SKM-1 (cell line): ENCODE measurements at regions not wholly inside any gene's neighbourhood (a gene's known extent, or its start where the extent isn't known, plus 50 kb on each side); places are given as distances from the start of the nearest gene placed in this dataset.

Experiments used
- DNase-seq: peaks from one replicate; lab custom pipeline; 2025; ENCODE audit not compliant: unreplicated experiment; lab: John Stamatoyannopoulos, UW

DNA sequence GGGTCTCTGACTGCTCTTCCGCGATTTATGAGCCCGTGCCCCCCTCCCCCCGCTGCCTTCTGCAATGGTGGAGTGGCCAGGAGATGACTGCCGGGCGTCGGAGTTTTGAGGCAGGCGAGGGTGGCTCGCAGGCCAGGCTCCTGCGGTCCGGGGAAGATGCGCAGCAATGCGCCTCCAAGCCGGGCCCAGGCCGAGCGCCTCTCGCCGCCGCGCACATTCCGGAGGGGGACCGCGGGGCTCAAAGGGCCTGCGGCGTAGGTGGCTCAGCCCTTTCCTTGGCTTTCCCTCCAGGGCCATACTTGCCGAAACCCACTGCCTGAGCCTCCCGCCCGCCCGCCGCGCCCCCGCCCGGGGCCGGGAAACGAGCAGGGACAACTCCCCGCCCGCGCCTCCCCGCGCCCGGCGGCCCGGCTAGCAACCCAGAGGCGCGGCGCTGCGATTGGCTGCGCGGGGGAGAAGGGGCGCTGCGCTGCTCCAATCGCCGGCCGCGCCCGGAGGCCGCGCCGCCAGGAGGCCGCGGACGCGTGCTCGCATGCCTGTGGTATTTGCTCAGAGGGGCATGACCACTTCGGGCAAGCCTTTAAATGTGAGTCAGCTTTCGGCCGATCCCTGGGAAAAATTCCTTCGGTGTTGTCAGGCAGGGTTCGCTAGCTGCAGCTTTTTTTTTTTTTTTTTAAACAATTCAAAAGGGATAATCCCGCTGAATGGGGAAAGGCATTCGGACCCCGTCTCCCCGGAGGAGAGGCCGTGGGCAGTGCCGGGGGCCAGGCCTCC lies 157.9 kb upstream of the PARP11 start:
- DNase-seq = no peak

DNA sequence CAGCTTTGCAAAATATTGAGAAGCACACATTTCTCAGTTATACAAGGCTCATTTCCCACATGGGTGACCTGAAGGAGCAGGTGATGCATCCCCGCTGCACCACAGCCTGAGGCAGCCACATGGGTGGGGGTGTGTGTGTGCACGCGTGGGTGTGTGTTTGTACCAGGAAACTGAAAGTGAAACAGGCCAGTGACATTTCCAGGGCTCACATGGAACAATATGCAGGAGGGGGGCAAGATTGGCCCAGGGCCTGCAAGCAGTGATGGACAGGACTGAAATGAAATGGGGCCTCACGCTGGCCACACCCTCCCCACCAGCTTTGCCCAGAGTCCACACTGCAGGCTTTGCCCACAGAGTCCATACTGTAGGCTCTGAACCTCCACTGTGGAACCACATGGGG lies 154.2 kb upstream of the PARP11 start:
- no peak for DNase-seq

DNA sequence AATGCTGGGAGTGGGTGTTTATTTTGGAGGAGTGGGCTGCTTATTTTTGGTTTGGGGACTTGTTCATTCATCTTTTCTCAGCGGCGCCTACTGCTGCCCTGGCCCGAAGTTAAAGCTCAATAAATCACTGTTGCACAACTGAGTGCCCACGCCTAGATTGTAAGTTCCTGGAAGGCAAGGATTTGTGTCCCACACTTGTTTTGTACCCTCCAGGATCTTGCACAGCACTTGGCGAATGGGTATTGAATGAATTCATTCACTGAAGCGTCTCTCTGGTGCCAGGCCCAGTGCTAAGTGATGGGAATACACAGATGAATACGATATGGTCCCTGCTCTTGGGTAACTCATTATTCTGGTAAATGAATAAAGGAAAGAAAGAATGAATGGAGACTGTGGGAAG lies 153.3 kb upstream of the PARP11 start:
- DNase-seq = no peak

DNA sequence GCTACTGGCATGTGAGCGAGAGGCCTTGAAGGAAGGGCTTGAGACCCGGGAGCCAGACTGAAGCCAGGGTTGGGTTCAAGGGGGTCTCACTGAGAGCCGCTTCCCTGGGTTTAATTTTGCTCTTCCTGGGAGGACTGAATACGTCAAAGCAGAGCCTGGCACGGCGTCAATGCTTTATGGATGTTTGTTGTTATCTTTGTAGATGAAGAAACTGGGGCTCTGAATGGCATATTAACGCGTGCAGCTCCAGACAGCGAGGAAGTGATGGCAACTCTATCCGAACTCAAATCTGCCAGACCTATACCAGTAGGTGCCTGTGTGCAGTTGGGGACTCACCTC lies 152.8 kb upstream of the PARP11 start:
- no peak for DNase-seq

DNA sequence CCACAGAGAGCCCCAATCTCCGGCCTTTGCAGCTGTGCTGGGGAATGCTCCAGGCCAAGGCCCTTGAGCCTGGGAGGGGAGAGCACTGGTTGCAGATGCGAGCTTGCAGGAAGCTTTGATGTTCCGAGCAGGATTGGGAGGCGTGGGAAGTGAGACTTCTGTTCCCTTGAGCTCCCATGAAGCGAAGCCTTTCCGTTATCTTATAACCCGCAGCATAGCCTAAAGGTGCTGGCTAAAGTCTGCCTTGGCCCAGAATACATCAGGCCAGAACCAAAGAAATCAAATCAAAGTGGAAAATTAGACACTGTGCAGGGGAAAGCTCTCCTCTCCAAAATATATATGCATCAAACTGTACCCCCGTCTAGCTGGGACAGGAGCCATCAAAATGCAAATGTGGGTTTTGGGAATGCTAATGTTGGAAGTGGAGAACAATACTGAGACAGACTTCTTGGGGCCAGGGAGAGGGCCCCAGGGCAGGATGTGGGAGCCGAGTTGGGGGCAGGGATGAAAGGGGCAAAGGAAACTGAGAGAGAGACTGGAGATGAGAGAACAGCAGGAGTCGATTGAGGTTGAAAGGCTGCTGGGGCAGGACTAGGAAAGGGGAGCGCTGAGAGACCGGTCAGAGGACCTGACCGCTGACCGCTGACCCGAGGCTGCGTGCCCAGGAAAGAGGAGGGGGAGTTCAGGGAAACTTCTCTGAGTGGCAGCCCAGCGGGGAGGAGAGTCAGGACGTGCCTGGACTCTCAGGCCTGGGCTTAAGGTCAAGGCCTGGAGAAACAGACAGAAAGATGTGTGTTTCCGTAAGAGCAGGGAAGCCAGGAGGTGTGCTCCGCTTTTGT lies 152.2 kb upstream of the PARP11 start:
- no peak for DNase-seq

DNA sequence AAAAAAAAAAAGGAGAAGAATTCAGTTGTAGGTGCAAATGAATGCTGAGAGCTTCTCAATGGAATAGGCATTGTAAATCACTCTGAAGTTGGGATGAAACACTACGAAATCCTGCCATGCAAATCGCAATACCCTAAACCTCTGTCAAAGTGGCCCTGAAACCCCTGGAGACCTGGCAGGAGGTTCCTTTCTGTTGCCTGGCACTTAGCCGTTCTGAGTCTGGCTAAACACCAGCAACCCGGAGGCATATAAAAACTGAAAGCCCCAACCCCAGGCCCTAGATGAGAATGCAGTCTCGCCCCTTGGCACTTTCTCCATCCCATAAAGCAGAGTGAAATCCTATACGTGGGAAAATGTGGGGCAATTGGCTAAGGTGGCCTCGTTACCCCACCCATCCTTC lies 151.5 kb upstream of the PARP11 start:
- DNase-seq = no peak

DNA sequence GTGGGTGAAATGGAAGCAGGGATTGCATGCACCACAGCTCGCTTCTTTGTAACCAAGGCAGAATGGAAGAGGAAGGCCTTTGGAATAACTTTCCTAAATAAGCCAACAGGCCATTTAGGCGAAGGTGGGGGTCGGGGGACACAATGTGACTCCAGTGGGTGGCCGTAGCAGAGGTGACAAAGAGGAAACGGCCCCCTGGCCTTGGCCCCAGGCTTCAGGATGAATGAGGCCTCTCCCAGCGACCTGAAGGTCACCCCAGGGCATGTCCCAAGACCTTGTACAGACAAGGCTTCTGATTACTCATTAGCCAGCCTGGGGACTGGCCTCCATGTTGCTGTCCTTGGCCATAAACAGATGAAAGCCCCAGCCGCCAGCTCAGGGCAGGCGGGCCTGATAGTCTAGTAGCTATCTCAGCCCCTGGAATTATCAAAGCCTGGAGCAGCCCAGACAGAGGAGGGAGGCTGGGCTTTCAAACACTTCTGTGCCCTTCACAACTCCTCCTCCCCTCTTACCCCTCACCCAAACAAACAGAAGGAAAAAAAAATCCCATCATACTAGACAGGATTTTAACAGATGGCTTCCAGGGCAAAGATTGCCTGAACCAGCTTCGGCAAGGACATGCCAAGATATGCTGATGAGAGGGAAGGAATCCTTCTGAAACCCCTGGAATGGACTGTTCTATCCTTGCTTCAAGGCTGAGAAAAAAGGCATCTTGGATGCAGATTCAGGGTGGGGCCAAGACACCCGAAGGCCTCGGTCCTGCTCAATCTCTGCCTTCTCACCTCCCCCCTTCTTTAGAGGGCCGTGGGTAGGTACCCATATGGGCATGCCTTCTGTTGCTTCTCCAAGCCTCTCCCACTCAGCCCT lies 142.3 kb upstream of the PARP11 start:
- no peak for DNase-seq

DNA sequence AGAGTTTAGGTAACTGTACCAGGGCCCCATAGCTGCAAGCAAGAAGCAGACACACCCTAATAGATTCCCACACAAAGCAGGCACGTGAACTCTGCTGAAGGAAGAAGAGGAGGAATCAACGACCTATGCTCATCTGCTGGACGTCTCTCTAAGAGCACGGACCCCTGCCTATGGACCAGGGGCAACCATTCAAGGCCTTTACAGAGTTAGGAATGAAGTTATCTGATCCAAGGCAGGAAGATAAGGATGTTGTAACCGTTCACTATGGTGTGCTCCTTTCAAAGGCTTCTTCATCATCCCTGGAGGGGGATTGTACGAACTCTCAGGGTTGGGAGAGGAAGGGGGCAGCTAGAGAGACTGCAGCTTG lies 141.6 kb upstream of the PARP11 start:
- no peak for DNase-seq

DNA sequence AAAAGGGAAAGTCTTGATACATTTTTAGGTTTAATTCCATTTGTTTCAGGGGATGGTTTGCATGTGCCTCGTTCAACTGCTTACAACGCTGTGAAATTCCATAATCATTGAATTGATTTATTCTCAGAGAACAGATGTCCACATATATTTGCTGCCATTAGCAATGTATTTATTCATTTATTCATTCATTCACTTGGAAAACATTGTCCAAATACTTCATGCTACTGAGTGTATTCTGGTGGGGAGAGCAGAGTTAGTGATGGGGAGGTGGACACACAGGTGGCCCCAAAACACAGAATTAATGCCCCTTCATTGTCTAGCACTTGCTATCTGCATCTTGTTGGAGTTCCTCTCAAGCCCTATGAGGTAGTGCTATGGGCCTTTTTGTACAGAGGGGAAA lies 141.2 kb upstream of the PARP11 start:
- no peak for DNase-seq

DNA sequence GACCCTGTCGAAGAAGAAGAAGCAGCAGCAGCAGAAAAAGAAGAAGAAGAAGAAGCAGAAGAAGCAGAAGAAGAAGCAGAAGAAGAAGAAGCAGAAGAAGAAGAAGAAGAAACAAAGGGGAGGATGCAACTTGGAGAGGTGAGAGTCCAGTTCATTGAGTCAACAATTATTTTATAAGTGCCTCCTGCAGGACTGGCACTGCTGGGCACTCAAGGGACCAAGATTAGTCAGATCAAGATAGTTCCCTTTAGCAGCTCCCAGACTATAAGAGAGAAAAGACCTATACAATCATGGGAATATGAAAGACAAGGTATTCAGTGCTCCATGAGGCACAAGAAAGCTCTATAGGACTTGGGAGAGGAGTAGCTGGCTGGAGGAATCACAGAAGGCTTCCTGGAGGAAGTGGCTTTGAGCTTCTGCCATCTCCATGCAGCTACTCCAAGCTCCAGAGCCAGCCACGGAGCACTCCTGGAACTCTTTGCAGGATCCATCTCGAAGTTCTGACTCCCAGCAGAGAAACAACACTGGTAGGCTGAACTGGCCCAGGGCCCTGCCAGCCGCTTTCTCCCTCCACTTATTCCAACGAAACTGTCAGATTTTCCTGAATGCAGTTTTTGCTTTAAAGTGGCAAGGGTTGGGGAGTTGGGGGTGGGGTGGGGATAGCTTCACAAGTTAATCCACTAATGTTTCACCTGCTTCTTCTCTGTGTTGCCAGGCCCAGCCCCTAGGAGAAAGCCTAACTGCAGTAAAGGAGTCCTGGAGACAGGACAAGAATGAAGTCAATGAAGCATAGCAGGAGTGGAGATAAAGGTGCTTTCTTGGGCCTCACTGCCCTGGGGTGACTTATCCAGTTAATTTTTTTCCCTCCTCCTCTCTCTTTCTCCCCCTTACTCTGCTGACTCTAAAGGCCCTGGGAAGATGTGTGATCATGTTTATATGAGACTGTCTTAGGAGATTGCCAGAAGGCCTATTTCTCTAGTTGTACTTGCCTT lies 140.1 kb upstream of the PARP11 start:
- no peak for DNase-seq

DNA sequence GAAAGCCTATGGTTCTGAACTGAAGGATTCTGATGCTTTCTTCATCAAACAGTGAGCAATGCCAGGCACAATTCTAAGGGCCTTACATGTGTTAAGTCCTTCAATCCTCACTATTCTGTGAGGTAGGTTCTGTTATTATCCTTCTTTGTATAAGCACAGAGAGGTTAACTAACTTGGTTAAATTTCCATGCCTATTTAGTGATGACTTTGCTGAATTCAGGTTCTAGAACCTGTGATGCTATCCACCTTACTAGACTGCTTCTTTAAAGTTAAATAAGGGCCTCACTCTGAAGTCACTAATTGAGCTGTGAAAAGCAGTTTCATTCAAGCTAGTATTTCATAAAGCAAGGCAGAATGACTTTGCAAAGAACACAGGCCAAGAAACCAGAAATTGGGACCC lies 138.9 kb upstream of the PARP11 start:
- no peak for DNase-seq

DNA sequence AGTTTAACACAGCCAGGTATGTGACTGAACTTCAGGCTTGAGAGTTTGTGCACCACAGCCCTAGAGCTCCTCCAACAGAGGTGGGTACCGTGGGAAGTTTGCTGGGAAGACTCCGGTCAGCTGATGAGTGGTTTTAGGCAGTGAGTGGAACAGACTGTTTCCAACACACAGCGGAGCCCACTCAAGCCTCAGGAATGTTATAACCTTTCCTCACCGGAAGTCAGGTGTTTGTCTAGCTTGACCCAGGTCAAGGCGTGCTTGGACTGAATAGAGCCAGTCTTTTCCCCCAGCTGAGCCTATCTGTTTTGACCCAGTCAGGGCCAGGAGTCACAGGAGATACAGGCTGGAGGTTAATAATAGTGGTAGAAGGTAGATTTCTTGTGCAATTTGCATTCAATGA lies 138.4 kb upstream of the PARP11 start:
- DNase-seq = no peak

DNA sequence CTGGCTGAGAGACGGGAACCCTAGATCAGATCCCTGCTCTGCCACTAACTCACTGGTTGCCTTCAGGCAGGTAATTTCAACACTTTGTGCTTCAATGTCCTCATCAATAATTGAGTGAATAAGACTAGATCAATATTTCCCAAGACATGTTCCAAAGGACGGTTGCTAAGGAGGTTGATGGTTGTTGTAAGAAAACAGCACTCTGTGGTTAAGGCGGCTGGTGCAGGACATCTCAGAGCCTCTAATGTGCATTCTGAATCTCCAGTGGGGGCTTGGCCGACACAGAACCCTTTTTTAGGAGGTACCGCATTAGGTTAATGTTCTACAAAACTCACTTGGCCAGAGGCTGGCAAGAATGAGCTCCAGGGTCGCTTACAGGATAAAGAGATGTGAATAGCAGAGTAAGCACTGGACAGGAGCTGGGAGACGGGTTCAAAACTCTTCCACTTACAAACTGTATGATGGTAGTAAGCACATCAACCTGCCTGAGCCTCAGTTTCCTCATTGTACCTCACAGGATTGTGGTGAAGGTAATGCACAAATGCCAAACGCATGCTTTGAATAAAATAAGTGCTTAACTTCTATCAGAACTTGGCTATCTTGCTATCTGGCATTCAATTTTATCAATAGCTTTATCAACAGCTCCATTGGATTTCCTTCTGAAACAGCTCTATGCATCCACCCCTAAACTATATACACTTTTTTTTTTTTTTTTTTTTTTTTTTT lies 136.9 kb upstream of the PARP11 start:
- DNase-seq = no peak

DNA sequence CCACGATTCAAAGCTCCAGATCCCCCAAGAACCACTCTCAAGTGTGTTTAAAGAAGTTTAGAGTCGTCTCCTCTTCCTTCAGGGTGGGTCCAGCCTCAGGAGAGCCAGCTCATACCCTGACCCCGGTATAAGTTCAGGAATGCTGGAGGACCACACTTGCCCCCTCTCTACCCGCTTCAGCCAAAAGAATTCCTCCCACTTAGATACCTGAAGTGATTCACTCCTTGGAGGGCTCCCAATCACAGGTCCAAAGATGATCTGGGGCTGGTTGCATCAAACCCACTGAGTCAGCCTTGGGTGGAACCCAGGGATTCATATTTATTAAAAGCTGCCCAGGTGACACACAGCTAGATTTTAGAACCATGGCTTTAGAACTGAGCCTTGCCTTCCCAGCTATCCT lies 133.5 kb upstream of the PARP11 start:
- DNase-seq = no peak

DNA sequence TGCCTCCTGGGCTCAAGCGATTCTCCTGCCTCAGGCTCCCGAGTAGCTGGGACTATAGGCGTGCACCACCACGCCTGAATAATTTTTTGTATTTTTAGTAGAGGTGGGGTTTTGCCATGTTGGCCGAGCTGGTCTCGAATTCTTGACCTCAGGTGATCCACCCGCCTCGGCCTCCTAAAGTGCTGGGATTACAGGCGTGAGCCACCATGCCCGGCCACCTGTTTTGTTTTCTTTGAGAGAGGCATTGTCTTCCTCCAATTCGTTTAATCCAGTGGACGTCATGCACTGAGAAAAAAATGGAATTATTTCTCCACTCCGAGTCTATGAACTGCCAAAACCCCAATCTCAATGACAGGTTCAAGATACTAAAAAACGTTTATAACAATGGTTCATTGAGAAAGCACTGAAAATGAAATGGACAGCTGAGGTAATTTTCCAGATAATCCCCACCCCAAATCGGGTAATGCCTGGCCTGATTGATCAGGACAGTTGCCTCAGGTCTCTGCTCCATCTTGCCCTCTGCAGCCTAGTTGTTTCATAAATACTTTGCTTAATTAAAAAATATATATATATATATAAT lies 132.7 kb upstream of the PARP11 start:
- DNase-seq = no peak

DNA sequence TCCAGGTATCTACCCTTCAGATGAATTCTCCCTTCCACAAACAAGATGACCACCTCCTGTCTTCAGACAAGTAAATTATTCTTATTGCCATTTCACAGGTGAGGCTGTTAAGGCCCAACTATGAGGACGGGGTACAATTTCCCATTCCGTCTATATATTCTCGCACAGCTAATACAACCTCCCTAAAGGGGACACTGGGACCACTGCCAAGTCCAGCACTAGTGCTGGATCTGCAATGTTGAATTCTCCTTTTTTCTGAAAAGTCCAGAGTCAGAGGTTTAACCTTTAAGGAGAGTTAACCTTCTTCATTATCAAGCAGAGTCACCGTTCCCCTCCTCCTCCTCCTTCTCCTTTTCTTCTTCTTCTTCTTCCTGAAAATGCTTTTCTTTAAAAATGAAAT lies 130.4 kb upstream of the PARP11 start:
- DNase-seq = no peak

DNA sequence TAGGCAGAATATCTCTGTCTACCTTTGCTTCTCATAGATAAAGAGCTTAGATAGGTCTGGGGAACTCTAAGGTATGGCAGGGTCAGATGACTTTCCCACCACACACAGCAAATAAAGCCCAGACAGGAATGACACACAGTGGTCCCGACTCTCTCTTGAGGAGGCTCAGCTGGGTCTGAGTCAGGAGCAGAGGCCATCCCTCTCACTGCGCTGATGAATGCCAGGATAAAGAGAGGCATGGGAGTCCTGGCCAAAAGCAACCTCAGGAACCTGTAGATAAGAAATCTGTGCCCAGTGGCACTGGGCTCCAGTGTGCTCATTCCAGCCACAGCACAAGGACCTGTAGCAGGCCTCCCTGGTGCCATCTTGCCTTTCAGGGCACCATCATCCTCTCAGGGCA lies 129.4 kb upstream of the PARP11 start:
- no peak for DNase-seq

DNA sequence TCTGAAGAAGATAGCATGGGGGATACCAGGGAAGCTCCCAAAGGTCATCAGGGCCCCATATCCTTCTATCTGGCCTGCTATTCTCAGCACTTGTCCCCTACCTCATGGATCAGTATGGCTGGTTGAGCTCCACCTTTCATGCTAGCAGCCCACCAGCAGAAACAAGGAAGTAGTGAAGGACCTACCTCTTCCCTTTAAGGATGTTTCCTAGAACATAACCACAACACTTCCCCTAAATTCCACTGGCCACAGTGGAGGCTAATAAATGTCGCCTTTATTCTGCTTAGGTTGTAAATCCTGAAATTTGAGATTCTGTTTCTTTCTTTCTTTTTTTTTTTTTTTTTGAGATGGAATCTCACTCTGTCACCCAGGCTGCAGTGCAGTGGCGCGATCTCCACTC lies 128.6 kb upstream of the PARP11 start:
- no peak for DNase-seq

DNA sequence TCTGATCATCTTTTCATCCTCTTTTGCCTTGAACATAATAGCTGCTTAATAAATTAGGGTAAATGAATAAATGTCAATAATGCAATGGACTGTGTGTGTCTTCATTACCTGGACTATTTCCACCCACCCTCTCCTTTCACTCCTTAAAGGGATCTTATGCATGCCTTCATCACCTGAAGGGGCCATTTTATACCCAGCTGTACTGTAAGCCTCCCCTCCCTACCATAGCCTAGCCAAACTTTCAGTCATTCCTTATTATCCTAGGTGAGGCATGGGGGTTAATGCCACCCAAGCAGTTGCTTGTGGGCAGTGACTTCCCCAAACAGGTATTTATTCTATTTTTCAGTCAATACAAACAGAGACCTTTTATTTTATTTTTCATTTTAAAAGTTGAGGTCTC lies 127.8 kb upstream of the PARP11 start:
- DNase-seq = no peak

DNA sequence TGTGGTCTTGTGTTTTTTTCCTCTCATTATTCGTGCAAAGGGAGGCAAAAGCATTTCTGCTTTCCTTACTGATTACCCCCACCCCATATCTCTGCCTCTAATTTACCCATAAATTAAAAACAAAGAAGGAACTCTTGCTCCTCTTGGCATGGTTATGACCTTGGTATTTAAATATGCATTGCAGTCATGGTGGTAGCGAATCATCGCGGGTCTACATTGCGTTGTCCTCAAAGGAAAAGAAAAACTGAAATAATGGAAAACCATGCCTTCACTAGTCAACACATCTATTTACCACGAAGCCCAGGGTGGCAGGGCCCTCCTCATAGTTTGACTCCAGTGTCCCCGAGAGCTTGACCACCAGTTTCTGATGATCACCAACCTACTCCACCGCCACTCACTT lies 126.7 kb upstream of the PARP11 start:
- DNase-seq = no peak
